ENCODE measurements at regions not wholly inside any gene's neighbourhood (a gene's known extent, or its start where the extent isn't known, plus 50 kb on each side); places are given as distances from the start of the nearest gene placed in this dataset.

- TF ChIP-seq CTCF (IDR thresholded peaks at IDR 0.05; ENCODE audit: unreplicated experiment) = no peak
- H3K36me3 Mint-ChIP-seq (ENCODE audit: insufficient read depth, unreplicated experiment) = no peaks in the 10 kb centered on the region
- DNase-seq = no peak
- CTCF ChIA-PET = no interaction called here
- BruUV-seq (replicated peaks) = no TSS peak
- no peak overlapping the region for H3K4me3 Mint-ChIP-seq (ENCODE audit: low read depth, unreplicated experiment)
- peaks cover 19% of the 10 kb centered on the region for H3K27me3 Mint-ChIP-seq (ENCODE audit: unreplicated experiment)
- no peak overlapping the region for H3K27ac Mint-ChIP-seq (ENCODE audit: unreplicated experiment)
- H3K9me3 Mint-ChIP-seq (ENCODE audit: low read depth, unreplicated experiment) = no peaks in the 10 kb centered on the region
- H3K4me1 Mint-ChIP-seq (ENCODE audit: low read depth, unreplicated experiment) = no peaks in the 10 kb centered on the region
- intact Hi-C loops (cut with micrococcal nuclease; ENCODE audit: unreplicated experiment) = no loop called here
These were observed 137.8 kb downstream of the OAT start for GRCh38 chr10:124280916-124281315.

- no TSS peak for BruUV-seq (replicated peaks)
- no peak overlapping the region for H3K27ac Mint-ChIP-seq (ENCODE audit: unreplicated experiment)
- H3K36me3 Mint-ChIP-seq (ENCODE audit: insufficient read depth, unreplicated experiment) = no peaks in the 10 kb centered on the region
- TF ChIP-seq CTCF (IDR thresholded peaks at IDR 0.05; ENCODE audit: unreplicated experiment) = no peak
- CTCF ChIA-PET = no interaction called here
- H3K4me3 Mint-ChIP-seq (ENCODE audit: low read depth, unreplicated experiment) = no peak overlapping the region
- DNase-seq = no peak
- H3K4me1 Mint-ChIP-seq (ENCODE audit: low read depth, unreplicated experiment) = no peaks in the 10 kb centered on the region
- H3K9me3 Mint-ChIP-seq (ENCODE audit: low read depth, unreplicated experiment) = no peaks in the 10 kb centered on the region
- peaks cover 22% of the 10 kb centered on the region for H3K27me3 Mint-ChIP-seq (ENCODE audit: unreplicated experiment)
- intact Hi-C loops (cut with micrococcal nuclease; ENCODE audit: unreplicated experiment) = no loop called here
These were observed 138.8 kb downstream of the OAT start for GRCh38 chr10:124279882-124280281.

- Mint-ChIP-seq H3K4me1 (ENCODE audit: low read depth, unreplicated experiment) (no peaks in the 10 kb centered on the region), H3K27ac (ENCODE audit: unreplicated experiment) (no peak overlapping the region), H3K4me3 (ENCODE audit: low read depth, unreplicated experiment) (no peak overlapping the region), H3K36me3 (ENCODE audit: insufficient read depth, unreplicated experiment) (no peaks in the 10 kb centered on the region), H3K9me3 (ENCODE audit: low read depth, unreplicated experiment) (no peaks in the 10 kb centered on the region), H3K27me3 (ENCODE audit: unreplicated experiment) (peaks cover 21% of the 10 kb centered on the region)
- CTCF ChIA-PET = no interaction called here
- no TSS peak for BruUV-seq (replicated peaks)
- no peak for TF ChIP-seq CTCF (IDR thresholded peaks at IDR 0.05; ENCODE audit: unreplicated experiment)
- intact Hi-C loops (cut with micrococcal nuclease; ENCODE audit: unreplicated experiment) = no loop called here
- DNase-seq = no peak
These were observed 139.4 kb downstream of the OAT start for GRCh38 chr10:124279298-124279697.

- Mint-ChIP-seq H3K9me3 (ENCODE audit: low read depth, unreplicated experiment) (peaks cover under 1% of the 10 kb centered on the region), H3K27me3 (ENCODE audit: unreplicated experiment) (peaks cover 15% of the 10 kb centered on the region), H3K4me3 (ENCODE audit: low read depth, unreplicated experiment) (no peak overlapping the region), H3K27ac (ENCODE audit: unreplicated experiment) (no peak overlapping the region), H3K36me3 (ENCODE audit: insufficient read depth, unreplicated experiment) (no peaks in the 10 kb centered on the region), H3K4me1 (ENCODE audit: low read depth, unreplicated experiment) (no peaks in the 10 kb centered on the region)
- CTCF ChIA-PET = no interaction called here
- no peak for DNase-seq
- TF ChIP-seq CTCF (IDR thresholded peaks at IDR 0.05; ENCODE audit: unreplicated experiment) = no peak
- no TSS peak for BruUV-seq (replicated peaks)
- intact Hi-C loops (cut with micrococcal nuclease; ENCODE audit: unreplicated experiment) = no loop called here
These were observed 140.4 kb downstream of the OAT start for GRCh38 chr10:124278356-124278755.

All from Calu3 (cell line).